ENCODE measurements at regions not wholly inside any gene's neighbourhood (a gene's known extent, or its start where the extent isn't known, plus 50 kb on each side); places are given as distances from the start of the nearest gene placed in this dataset.
"Not testable (repeated sequence)": the region's sequence is repeated elsewhere in the genome, so short reads cannot be mapped to it uniquely, and the experiment has no call there.

DNA sequence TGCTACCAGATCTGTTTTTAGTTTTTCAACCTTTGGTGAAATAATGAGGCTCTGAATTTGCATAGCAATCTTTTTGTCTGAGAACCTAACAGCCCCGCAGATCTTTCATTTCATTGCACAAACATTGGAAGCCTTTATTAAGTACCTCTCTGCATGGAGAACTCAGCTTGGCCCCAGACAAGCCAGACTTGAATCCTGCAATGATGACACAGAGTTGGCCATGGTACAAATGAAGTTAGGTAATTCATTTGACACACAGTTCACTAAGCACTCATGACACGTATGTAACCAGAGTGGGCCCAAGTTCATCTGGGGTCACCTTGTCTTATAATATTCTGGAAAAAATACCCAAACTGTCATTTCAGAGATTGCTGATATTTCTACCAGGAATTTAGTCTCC, 439.1 kb upstream of the ID2 start:
- Histone ChIP-seq H3K27ac (ENCODE audit: low read length) (no peak overlapping the region), H3K36me3 (ENCODE audit: control insufficient read depth, insufficient read depth, low read length) (no peaks in the 10 kb centered on the region), H3K4me3 (ENCODE audit: low read length) (no peak overlapping the region), H3K4me1 (ENCODE audit: control insufficient read depth, insufficient read depth, low read length) (peaks cover under 1% of the 10 kb centered on the region), H3K27me3 (ENCODE audit: control insufficient read depth, insufficient read depth, low read length) (no peaks in the 10 kb centered on the region), H3K9me3 (replicated peaks; ENCODE audit: control insufficient read depth, low read depth, low read length) (peaks cover 4% of the 10 kb centered on the region)
- WGBS (ENCODE audit: insufficient coverage): no CpG with 5 or more reads among the region's 2 CpGs
- DNase-seq: no peak

DNA sequence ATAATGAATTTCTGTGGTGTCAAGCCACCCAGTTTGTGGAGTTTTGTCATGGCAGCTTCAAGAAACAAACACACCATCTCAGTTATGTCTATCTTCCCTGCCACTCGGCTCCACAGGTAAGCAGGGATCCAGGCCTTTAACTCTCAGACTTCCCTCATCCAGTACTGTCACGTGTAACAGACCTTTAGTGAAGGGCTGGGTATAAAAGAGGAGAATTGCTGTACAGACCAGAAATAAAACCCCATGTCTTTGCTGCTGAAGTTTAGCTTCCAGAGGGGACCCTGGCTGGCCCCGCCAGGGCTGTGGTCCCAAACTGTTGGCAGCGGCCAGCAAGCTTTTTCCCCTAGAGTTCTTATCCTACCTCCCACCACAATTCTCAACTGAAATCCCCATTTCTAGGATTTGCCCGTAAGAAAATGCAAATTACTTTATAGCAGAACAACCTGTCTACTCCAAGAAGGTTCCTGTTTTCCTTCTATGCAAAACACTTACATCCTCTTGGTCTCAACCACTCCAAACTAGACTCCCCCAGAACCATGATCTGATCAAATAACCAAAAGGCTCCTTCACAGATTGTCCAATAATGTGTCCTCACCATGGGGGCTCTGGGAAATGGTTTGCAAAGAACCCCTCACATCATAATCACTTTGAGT, 438.0 kb upstream of the ID2 start:
- 95% methylated on average over 3 of the region's 5 CpGs for WGBS (ENCODE audit: insufficient coverage)
- H3K36me3 ChIP-seq (ENCODE audit: control insufficient read depth, insufficient read depth, low read length): no peaks in the 10 kb centered on the region
- H3K9me3 ChIP-seq (replicated peaks; ENCODE audit: control insufficient read depth, low read depth, low read length): peaks cover 4% of the 10 kb centered on the region

DNA sequence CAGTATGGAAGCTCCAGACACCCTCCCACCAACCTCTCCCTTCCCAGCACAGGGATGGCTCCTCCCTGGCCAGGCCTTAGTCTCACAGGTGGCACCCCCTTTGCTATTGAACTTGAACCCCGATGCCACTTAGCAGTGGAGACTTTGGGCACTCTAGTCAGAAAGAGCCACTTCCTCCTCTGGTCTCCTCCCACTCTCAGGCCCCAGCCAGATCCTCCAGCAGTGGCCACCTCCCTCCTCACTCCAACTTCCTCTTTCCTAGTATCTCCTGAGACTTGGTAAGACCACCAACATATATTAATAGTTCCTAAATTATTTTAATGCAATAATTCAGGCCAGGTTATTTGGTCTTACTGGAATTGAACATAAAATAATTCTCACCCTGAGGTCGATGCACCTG, 437.2 kb upstream of the ID2 start:
- no peak overlapping the region for H3K27ac ChIP-seq (ENCODE audit: low read length)
- peaks cover 2% of the 10 kb centered on the region for H3K4me1 ChIP-seq (ENCODE audit: control insufficient read depth, insufficient read depth, low read length)
- DNase-seq: peak; percentile 46
- no peak overlapping the region for H3K4me3 ChIP-seq (ENCODE audit: low read length)
- WGBS (ENCODE audit: insufficient coverage): 86% methylated on average over 1 of the region's 2 CpGs
- no peaks in the 10 kb centered on the region for H3K27me3 ChIP-seq (ENCODE audit: control insufficient read depth, insufficient read depth, low read length)
- no peaks in the 10 kb centered on the region for H3K36me3 ChIP-seq (ENCODE audit: control insufficient read depth, insufficient read depth, low read length)
- peaks cover 4% of the 10 kb centered on the region for H3K9me3 ChIP-seq (replicated peaks; ENCODE audit: control insufficient read depth, low read depth, low read length)

More for the DNA sequence above, 438.0 kb upstream of the ID2 start:
- H3K4me1 ChIP-seq (ENCODE audit: control insufficient read depth, insufficient read depth, low read length): peaks cover 2% of the 10 kb centered on the region
- H3K27me3 ChIP-seq (ENCODE audit: control insufficient read depth, insufficient read depth, low read length): no peaks in the 10 kb centered on the region
- no peak overlapping the region for H3K27ac ChIP-seq (ENCODE audit: low read length)
- no peak overlapping the region for H3K4me3 ChIP-seq (ENCODE audit: low read length)
- DNase-seq: no peak

DNA sequence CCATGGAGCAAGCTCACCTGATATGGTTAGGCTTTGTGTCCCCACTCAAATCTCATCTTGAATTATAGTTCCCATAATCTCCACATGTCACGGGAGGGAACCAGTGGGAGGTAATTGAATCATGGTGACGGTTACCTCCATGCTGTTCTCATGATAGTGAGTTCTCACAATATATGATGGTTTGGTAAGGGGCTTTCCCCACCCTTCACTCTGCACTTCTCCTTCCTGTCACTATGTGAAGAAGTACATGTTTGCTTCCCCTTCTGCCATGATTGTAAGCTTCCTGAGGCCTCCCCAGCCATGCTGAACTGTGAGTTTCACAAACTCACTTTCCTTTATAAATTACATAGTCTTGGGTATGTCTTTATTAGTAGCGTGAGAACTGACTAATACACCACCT, 435.7 kb upstream of the ID2 start:
- 100% methylated on average over 1 of the region's 3 CpGs for WGBS (ENCODE audit: insufficient coverage)

GRCh38 chr2:8247905-8248622, 433.8 kb upstream of the ID2 start:
- H3K27ac ChIP-seq (ENCODE audit: low read length): no peak overlapping the region

More for the DNA sequence above, 435.7 kb upstream of the ID2 start:
- DNase-seq: no peak
- Histone ChIP-seq H3K27me3 (ENCODE audit: control insufficient read depth, insufficient read depth, low read length) (peaks cover 2% of the 10 kb centered on the region), H3K4me3 (ENCODE audit: low read length) (no peak overlapping the region), H3K36me3 (ENCODE audit: control insufficient read depth, insufficient read depth, low read length) (no peaks in the 10 kb centered on the region), H3K4me1 (ENCODE audit: control insufficient read depth, insufficient read depth, low read length) (peaks cover 2% of the 10 kb centered on the region), H3K27ac (ENCODE audit: low read length) (no peak overlapping the region), H3K9me3 (replicated peaks; ENCODE audit: control insufficient read depth, low read depth, low read length) (peaks cover 4% of the 10 kb centered on the region)

GRCh38 chr2:8248623-8248957, 433.3 kb upstream of the ID2 start:
- H3K9me3 ChIP-seq (replicated peaks; ENCODE audit: control insufficient read depth, low read depth, low read length): peaks cover 4% of the 10 kb centered on the region
- WGBS (ENCODE audit: insufficient coverage): no CpG with 5 or more reads among the region's 2 CpGs
- no peak overlapping the region for H3K4me3 ChIP-seq (ENCODE audit: low read length)
- H3K27ac ChIP-seq (ENCODE audit: low read length): no peak overlapping the region
- peaks cover 2% of the 10 kb centered on the region for H3K27me3 ChIP-seq (ENCODE audit: control insufficient read depth, insufficient read depth, low read length)
- DNase-seq: peak; percentile 39
- H3K36me3 ChIP-seq (ENCODE audit: control insufficient read depth, insufficient read depth, low read length): no peaks in the 10 kb centered on the region
- H3K4me1 ChIP-seq (ENCODE audit: control insufficient read depth, insufficient read depth, low read length): peaks cover 2% of the 10 kb centered on the region

More at GRCh38 chr2:8247905-8248622, 433.8 kb upstream of the ID2 start:
- Histone ChIP-seq H3K27me3 (ENCODE audit: control insufficient read depth, insufficient read depth, low read length) (peaks cover 2% of the 10 kb centered on the region), H3K9me3 (replicated peaks; ENCODE audit: control insufficient read depth, low read depth, low read length) (peaks cover 4% of the 10 kb centered on the region), H3K4me1 (ENCODE audit: control insufficient read depth, insufficient read depth, low read length) (peaks cover 2% of the 10 kb centered on the region), H3K4me3 (ENCODE audit: low read length) (no peak overlapping the region), H3K36me3 (ENCODE audit: control insufficient read depth, insufficient read depth, low read length) (no peaks in the 10 kb centered on the region)
- WGBS (ENCODE audit: insufficient coverage): 73% methylated on average over 6 of the region's 11 CpGs
- DNase-seq: no peak

DNA sequence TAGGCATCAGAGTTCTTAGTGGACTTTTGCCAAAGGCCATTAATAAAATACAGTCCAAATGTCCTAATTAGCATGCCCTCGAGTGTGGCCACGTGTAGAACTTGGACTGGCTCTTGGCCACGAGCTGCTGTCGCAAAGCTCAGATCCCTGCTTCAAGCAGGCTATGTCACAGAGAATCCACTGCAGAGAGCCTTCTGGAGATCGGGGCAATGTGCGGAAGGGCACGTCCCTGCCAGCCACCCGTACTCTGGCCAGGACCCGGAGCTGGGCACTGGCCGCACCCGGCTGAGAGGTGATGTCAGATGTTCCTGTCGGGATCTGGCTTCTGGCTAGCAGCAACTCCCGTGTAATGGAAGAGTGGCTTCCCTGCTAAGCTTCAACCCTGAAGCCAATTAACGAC, 432.7 kb upstream of the ID2 start:
- Histone ChIP-seq H3K36me3 (ENCODE audit: control insufficient read depth, insufficient read depth, low read length) (no peaks in the 10 kb centered on the region), H3K27ac (ENCODE audit: low read length) (no peak overlapping the region), H3K4me3 (ENCODE audit: low read length) (no peak overlapping the region), H3K4me1 (ENCODE audit: control insufficient read depth, insufficient read depth, low read length) (peaks cover 2% of the 10 kb centered on the region), H3K9me3 (replicated peaks; ENCODE audit: control insufficient read depth, low read depth, low read length) (no peaks in the 10 kb centered on the region), H3K27me3 (ENCODE audit: control insufficient read depth, insufficient read depth, low read length) (peaks cover 2% of the 10 kb centered on the region)
- 78% methylated on average over 10 of the region's 14 CpGs for WGBS (ENCODE audit: insufficient coverage)
- DNase-seq: no peak

- no peak for DNase-seq
- no peaks in the 10 kb centered on the region for H3K9me3 ChIP-seq (replicated peaks; ENCODE audit: control insufficient read depth, low read depth, low read length)
- H3K36me3 ChIP-seq (ENCODE audit: control insufficient read depth, insufficient read depth, low read length): no peaks in the 10 kb centered on the region
- peaks cover 2% of the 10 kb centered on the region for H3K4me1 ChIP-seq (ENCODE audit: control insufficient read depth, insufficient read depth, low read length)
- no peak overlapping the region for H3K27ac ChIP-seq (ENCODE audit: low read length)
- WGBS (ENCODE audit: insufficient coverage): no CpG with 5 or more reads among the region's 2 CpGs
- peaks cover 2% of the 10 kb centered on the region for H3K27me3 ChIP-seq (ENCODE audit: control insufficient read depth, insufficient read depth, low read length)
- no peak overlapping the region for H3K4me3 ChIP-seq (ENCODE audit: low read length)
Observed at GRCh38 chr2:8249769-8250168, 432.1 kb upstream of the ID2 start.

DNA sequence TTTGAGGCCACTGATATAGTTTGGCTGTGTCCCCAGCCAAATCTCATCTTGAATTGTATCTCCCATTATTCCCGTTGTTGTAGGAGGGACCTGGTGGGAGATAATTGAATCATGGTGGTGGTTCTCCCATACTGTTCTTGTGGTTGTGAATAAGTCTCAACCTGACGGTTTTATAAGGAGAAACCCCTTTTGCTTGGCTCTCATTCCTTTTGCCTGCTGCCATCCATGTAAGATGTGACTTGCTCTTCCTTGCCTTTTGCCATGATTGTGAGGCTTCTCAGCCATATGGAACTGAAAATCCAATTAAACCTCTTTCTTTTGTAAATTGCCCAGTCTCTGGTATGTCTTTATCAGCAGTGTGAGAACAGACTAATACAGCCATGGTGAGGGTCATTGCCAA, 431.6 kb upstream of the ID2 start:
- not testable (repeated sequence) for H3K4me3 ChIP-seq (ENCODE audit: low read length); H3K9me3 ChIP-seq (replicated peaks; ENCODE audit: control insufficient read depth, low read depth, low read length); DNase-seq; H3K27ac ChIP-seq (ENCODE audit: low read length); H3K36me3 ChIP-seq (ENCODE audit: control insufficient read depth, insufficient read depth, low read length); H3K27me3 ChIP-seq (ENCODE audit: control insufficient read depth, insufficient read depth, low read length); H3K4me1 ChIP-seq (ENCODE audit: control insufficient read depth, insufficient read depth, low read length)
- WGBS (ENCODE audit: insufficient coverage): 100% methylated on average over 1 of the region's 2 CpGs

GRCh38 chr2:8251291-8251690, 430.6 kb upstream of the ID2 start:
- Histone ChIP-seq H3K4me3 (ENCODE audit: low read length) (no peak overlapping the region), H3K36me3 (ENCODE audit: control insufficient read depth, insufficient read depth, low read length) (no peaks in the 10 kb centered on the region), H3K9me3 (replicated peaks; ENCODE audit: control insufficient read depth, low read depth, low read length) (no peaks in the 10 kb centered on the region), H3K4me1 (ENCODE audit: control insufficient read depth, insufficient read depth, low read length) (peaks cover 2% of the 10 kb centered on the region), H3K27me3 (ENCODE audit: control insufficient read depth, insufficient read depth, low read length) (peaks cover 2% of the 10 kb centered on the region), H3K27ac (ENCODE audit: low read length) (no peak overlapping the region)
- DNase-seq: no peak
- 73% methylated on average over 3 of the region's 6 CpGs for WGBS (ENCODE audit: insufficient coverage)

All from muscle of leg (tissue), 3 donors.